GM18517 (cell line): ENCODE measurements at regions not wholly inside any gene's neighbourhood (a gene's known extent, or its start where the extent isn't known, plus 50 kb on each side); places are given as distances from the start of the nearest gene placed in this dataset.

ENCODE experiments used
- ATAC-seq: cut with Tn5 transposase; IDR thresholded peaks from one replicate; pipeline ENCODE4 v1.9.1; 2021; ENCODE audit warnings: mild to moderate bottlenecking, moderate library complexity; ENCODE audit not compliant: unreplicated experiment

DNA sequence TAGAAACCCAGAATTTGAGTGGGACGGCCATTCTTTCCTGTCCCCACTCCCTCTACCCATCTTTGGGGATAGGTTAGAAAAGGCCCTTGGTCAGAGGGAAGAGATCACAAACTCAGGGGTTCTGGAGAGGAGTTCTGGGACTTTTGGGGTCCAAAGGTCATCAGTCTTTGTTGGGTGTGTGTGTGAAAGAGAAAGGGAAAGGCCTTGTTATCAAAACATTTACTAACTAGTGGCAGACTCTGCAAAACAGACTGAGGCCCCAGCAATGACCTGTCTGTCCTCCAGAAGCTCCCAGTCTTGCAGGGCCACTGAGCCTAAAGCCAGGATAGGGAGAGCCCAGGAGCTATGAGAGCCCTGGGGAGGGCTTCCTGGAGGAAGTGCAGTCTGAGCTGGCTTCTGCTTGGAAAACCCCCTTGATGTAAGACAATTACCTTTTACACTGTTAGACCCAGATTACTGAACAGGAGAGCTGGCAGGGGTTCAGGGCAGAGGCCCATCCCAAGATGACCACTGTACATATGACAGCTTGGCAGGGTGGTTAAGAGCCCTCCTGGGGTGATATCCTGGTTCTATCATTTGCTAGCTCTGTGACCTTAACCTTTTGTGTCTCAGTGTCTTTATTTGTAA lies 429.1 kb upstream of the CCDC196 start:
- ATAC-seq = no peak

DNA sequence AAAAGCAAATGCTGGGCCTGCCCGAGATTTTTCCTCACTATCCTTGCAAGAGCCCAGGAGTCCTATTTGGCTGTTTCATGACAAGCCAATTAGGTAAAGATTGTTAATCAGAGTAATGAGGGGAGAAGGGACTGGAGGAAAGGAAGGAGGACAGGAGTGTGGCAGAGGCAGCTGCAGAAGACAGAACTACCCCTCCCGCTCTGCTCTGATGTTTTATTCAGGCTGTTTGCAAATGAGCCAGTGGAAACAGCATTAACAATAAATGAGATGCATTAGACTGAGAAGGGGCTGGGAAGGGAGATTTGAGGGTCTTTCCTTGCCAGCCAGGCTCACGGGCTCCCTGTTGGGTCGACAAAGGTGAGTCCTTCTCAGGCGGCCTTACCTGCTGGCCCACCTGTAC lies 421.0 kb upstream of the CCDC196 start:
- ATAC-seq = no peak

DNA sequence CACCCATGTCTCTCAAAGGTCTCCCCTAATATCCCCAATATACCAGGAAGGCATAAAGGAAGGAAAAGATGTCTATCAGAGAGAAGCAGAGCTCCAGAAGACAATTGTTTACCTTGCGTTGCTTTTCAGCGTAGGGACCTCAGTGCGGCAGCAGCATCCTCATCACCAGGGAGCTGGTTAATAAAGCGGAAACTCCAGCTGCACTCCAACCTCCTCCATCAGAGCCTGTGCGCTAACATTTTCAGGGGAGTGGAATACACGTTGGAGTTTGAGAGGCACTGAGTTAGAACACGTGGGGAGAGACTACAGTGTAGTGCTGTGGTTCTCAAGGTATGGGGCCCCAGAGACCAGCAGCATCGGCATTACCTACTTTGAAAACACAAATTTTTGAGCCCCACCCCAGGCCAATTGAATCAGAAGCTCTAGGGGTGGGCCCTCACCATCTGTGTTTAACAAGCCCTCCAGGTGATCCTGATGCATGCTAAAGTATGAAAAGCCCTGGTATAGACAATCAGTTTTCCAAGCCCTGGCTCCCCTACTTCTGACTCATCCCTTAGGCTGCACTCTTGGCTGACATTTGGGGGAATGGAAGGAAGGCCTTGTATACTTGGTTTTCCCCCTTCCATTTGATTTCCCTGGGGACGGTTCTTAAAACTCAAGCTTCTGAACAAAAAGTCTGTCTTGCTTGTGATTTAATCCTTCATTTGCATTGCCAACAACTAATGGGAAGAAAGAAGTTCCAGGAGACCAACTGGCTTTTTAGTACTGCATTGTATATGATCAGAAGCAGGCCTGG lies 419.0 kb upstream of the CCDC196 start:
- ATAC-seq = no peak

DNA sequence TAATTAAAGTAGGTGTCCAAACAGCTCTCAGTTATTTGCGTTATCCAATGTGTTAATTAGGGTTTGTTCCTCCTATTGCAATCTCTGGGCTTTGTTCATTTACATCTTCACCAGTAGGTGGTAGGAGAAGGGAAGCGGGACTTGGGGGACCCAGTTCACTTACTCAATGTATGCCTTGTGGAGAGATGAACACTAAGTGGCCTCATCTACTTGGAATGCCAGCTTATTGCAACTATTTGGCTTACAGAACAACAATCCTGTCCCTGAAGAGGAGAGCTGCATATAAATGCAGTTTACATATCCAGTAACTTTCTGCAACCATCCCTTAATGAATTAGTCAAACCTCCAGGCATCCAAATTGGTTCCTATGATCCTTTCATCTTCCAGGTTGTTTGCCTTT lies 417.1 kb upstream of the CCDC196 start:
- ATAC-seq = no peak

DNA sequence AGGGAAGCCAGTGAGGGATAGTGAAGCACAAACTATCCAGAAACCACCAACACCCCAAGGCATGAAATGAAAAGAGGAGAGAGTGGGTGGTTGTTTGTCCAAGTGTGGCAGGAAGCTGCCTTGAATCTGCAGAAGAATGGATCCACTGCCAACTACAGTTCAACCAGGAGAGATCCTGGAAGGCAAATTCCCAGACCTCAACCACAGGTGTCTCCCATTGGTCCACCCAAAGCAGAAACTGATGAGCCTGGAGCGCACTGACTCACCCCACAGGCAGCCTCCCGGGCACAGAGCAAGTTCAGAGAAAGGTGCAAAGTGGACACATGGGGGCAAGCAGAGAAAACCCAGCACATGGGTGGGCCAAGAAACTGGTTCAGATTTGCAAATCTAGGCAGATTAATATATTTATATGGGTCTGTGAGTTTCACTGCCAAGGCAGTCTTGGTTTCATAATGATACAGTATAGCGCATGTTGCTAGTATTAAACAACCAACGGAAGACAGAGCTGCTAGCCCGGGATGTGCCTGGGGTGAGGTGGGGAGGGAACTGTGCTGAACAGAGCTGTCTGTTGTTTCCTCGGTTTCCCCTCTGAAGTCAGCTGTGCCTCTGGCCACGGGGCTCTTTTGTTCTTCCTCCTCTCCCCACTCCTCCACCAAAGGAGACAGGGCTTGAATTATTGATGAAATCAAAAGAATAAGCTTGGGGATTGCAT lies 416.2 kb upstream of the CCDC196 start:
- no peak for ATAC-seq

DNA sequence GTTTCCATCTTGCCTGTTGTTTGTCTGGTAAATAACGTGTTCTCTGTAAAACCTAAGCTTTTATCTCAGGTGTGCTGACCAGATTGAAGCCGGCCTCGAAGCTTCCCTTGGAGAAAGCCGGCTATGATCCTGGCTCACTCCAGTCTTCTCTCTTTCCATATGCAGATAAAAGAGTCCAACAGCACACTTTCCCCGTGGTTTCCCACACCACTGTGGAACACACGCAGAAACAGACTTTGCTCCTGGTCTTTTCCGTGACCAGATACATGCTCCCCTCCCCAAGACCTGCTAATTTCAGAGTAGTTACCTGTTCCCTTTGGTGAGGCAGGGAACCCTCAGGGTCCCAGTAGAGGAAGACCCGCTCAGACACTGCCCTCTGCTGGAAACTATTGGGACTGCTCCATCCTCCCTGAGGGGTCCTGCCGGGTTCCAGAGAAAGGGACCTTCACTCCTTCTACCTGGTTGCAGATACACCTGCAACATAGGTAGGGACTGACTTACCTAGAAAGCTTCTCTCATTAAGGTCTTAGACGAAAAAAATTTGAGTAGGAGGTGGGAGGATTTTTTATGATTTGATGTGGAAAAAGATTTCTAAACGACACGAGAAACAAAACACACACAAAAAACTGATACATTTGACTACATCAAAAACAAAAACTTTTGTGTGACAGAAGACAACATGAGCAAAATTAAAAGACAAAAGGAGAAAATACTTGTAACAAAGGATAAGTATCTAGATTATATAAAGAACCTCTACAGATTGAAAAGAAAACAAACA lies 415.4 kb upstream of the CCDC196 start:
- no peak for ATAC-seq

DNA sequence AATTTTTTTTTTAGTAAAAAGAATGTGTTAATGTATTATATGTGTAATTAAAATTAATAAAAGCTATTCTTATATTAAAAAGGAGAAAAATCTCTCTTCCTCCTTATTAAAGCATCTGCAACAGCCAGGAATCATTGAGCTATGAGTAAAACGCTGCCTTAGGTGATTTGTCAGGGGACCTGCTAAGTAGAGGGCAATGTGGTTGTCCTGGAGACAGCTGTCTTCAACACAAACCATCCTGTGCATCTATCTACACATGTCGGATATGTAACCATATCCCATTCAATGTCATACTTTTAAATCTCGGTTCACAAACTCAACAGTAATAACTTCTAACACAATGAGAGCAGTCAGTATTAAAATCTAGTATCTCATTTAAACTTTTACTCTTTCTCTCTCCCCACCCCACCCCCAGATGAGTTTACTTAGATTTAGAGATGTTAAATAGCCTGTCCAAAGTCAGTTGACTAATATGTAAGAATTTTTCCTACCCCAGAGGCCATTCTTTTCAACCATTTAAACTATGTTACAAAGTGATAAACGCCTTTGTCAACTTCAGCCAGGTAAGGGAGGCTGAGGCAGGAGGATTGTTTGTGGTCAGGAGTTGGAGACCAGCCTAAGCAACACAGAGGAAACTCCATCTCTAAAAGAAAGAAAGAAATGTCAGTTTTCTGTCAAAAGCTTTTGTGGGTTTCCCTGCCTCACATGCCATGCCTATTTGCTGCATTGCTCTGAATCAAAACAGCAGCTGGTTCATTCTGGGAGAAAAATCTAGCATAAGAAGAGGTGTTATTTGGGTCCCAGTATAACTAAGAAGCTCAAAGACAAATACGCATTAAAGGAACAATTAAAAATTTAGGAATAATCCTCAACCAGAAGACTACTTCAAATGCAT lies 413.7 kb upstream of the CCDC196 start:
- ATAC-seq = no peak

DNA sequence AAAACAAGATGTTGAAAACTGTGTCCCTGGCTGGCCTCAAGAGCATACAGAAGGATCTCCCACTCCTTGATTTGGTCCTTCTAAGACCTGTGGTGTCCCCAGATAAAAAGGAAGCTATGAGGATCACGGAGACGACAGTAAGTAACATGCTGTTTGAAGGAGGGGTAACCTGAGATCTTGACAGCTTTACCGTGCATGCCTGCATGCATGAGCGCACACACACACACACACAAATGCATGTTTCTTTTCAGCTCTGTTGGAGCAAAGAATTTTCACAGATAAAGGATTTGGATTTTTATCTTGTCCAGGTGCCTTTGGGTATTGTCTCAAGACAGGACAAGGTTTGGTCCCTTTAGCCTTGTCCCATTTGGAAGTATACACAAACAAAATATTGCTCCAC lies 411.6 kb upstream of the CCDC196 start:
- ATAC-seq = no peak

DNA sequence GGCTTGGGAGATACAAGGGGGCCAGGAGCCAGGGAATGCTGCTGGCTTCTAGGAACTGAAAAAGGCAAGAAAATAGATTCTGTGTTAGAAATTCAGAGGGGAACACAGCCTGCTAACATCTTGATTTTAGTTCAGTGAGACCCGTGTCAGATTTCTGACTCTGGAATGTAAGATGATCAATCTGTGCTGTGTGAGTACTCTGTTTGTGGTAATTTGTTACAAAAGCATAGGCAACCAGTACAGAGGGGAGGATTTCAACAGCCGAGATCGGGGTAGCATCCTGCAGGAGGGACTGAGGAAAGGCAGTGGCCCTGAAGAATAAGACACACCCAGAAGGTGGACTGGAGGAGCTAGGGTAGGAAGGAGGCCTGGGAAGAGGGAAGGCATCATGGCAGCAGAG lies 410.0 kb upstream of the CCDC196 start:
- no peak for ATAC-seq

DNA sequence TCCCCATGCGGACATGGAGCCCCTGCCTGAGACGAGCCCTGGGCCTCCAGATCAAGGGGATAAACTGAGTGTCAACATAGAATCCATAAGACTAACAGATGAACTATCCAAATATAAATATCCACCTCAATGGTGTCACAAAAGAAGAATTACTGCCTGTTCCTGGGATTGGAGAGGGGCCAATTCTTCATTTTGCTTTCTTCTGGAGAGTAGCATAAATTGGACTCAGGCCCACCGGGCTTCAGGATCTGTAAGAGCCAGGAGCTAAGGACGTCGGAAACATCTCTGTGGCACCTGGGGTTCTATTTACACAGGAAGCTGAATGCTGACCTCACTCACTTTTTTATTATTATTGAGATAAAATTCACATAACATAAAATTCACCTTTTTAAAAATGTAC lies 408.2 kb upstream of the CCDC196 start:
- no peak for ATAC-seq

DNA sequence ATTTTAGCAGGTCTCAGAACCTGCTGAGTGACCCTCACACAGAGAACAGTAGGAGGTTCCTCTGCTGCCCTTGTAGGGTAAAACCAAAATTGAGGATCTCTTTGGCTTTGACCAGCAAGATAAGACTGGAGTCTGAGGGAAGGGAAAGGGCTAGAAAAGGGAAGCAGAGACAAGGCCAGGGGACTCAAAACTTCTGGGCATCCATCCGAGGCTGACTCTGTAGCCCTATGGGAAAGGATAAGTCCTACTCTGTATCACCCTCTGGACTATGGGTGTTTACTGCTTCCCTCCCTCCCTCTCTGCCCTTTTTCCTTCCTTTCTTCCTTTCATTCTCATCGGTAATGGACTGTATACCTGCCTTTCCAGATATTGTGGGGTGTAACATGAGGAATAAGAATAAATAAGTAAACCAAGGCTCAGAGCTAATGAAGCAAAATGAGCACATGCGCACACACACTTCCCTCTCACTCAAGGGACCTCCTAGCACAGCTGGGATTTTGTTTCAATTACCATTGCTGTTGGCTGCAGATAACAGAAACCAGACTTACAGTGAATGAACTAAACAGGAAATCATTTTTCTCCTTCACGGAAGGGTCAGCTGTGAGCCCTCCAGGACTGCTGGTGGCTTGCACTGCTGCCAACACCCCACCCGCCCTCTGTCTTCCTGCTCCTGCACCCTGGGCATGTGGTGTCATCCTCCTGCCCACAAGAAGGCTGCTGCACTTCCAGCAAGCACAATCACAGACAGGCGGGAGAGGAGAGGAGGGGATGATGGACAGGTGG lies 404.4 kb upstream of the CCDC196 start:
- ATAC-seq = no peak

DNA sequence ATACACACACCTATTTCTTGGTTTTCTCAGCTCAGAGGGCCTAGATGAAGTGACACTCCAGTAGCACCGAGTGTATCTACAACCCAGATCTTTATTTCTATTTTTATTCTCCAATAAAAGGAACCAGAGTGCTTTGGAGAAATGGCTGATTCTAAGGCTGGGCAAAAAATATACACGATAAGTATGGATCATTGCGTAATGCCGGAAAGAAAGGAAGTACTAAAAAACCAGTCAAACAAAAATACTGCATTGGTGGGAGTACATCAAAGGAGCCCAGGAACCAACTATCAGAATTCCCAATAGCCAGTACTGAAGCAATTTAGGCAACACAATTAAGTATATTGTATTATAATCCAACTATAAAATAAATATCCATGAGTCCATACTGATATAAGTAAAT lies 400.9 kb upstream of the CCDC196 start:
- ATAC-seq = no peak

DNA sequence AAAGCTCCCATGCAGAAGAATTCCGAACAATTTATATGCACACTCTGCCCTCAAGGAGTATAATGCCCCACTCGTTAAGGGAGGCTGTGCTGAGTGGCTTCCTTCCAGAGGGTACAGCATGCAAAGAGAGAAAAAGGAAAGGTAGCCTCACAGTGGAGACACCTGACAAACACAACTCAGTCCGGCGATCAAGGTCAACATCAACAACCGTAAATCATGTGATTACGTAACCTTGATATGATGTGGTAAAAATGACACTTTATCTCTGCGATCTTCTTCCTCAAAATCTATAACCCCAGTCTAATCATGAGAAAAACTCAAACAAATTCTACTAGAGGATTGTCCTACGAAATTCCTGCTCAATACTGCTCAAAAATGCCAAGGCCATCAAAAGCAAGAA lies 400.5 kb upstream of the CCDC196 start:
- no peak for ATAC-seq

DNA sequence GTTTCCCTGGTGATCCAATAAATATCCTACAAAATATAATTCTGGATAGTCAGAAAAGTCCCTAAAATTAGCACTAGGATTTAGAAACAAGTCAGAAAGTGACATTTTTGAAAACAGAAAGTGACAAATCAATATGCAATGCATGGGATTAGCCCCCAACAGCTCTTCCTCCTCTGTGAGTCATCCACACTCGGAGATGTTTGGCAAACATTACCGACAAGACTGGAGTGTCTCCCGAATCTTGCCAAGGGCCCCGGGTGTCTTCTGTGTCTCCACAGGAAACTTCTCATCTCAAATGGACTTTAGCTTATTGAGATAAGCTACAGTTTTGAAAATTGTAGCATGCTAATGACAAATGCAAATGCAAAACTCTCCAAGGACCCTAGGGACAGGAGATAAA lies 398.9 kb upstream of the CCDC196 start:
- no peak for ATAC-seq

DNA sequence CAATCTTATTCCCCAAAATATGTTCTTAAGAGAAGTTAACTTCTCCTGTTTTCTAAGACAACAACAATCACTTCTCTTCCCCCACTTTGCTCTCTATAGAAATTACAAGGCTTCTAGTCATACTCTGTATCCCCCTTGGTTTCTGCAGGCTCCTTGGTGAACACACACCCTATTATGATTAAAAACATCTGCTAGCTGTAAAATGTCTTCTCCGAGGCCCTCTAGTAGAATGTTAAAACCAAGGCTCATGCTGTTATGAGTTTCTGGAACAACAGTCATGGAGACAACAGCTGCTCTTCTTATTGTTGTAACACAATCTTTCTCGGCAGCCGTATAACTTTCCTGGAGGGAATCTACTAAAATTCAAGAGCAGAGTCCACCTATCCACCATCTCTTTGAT lies 397.5 kb upstream of the CCDC196 start:
- ATAC-seq = no peak

DNA sequence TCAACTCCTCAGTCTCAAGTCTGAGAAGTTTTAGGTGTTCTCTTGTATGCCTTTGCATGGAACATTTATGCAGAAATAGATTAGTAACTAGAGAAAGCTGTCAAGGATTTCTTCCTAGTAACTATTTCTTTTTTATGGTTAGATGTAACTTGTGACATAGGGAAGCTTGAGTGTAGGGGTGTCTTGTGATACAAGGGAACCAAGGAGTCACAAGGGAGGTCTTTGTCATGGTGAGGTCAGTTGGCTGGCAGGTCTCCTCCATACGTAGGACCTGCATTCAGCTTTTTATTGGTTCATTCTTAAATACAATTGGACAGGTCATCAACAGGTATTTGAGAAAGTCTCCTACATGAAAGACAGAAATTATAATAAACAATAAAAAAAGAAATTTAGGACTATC lies 394.0 kb upstream of the CCDC196 start:
- no peak for ATAC-seq

DNA sequence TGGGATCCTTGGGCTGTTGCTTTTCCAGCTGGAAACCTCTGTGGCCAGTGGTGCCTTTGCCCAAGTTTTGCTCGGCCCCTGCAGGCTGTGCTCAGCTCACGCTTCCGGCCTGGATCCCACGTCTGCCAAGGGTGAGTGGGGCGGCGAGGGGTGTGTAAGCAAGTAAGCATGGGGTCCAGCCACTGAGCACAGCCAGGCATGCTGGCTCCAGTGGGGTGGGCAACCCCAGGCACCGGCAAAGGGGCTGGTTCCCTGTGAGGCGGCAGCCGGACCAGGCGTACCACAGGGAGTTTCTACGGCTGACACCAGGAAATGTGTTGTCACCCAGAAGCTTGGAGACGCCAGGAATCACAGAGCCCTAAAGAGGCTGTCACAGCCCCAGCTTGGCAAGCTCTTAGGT lies 393.4 kb upstream of the CCDC196 start:
- no peak for ATAC-seq

DNA sequence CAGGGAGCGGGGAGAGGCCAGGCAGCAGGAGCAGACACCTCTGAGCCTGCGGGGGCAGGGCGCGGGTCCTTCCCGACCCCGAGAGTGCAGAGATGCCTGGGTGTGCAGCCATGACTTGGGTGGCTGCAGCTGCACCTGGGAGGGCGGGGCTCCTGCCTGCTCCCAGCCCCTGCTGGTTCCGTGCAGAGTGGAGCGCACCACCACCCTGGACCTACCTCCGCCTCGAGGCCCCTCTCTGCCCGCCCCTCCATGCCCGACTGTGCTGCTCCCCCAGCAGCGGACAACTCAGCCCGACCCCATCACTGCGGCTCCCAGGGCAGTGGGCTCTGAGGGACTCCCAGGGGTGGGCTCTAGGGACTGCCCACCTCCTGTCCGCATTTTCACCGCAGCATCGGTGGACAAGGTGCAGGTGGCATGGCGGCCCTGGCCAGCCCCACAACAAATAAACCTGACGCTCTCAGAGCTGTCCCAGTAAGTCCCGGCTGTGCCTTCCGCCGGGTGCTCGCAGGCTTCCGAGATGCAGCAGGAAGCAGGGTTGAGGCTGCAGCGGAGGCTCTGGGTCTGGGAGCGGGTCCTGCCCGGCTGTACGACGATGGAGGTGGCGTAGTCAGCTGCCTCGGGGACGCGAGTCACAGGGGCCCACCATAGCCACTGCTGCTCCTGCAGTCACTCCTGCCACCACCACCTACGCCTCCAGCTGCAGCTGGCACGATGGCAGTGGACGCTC lies 392.0 kb upstream of the CCDC196 start:
- ATAC-seq = no peak

DNA sequence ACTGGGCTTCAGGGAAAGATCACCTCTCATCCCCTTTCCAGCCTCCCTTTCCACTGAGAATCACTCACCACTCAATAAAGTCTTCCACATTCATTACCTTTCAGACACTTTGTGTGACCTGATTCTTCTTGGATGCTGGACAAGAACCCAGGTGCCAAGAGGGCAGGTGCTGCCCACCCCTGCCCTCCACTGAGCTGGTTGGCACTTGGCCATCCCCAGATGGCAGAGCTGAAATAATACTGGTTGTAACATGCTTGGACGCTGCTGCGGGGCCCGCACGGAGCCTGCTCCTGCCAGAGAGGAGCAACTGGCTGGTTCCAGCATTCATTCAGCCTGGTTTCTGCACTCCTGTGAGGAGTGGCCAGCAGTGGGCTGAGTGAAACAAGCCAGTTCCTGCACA lies 386.7 kb upstream of the CCDC196 start:
- no peak for ATAC-seq
